T-cell (primary cell): ENCODE measurements at regions not wholly inside any gene's neighbourhood (a gene's known extent, or its start where the extent isn't known, plus 50 kb on each side); places are given as distances from the start of the nearest gene placed in this dataset.

Source experiments
- ATAC-seq, 4 experiments: fragments of 200-7000 bp in 3 of 4; fragments of 150-1000 bp in 1 of 4; cut with Tn5 transposase; replicated peaks in 1 of 4; 1 replicate in 3 of 4; 2 replicates in 1 of 4; pipeline ENCODE4 v1.10.0; 2021; ENCODE audit warnings: moderate library complexity in 3 of 4, mild to moderate bottlenecking in 2 of 4, moderate number of reproducible peaks in 1 of 4
- CTCF ChIA-PET, 2 donors: fragments of 300-600 bp; sonication (Branson Sonifier 250); formaldehyde crosslinking; loops; one replicate each; lab custom pipeline; 2022; ENCODE audit warnings: antibody characterized with exemption in 2 of 2; lab: Charles Lee
- POLR2A ChIA-PET, 2 donors: fragments of 300-600 bp; sonication (Branson Sonifier 250); formaldehyde crosslinking; loops; one replicate each; lab custom pipeline; 2022; ENCODE audit warnings: antibody characterized with exemption in 2 of 2; lab: Charles Lee
- DNase-seq, 35 experiments: peaks; one replicate each; pipeline versions ENCODE4 v3.0.0 to v3.0.0-alpha.2; 2013 to 2023
- H3K27ac ChIP-seq: one replicate; pipeline ENCODE4 v1.5.1; 2013; ENCODE audit warnings: low read length
- H3K27me3 ChIP-seq, 2 experiments: replicated peaks in 1 of 2; 1 replicate in 1 of 2; 2 replicates in 1 of 2; pipeline versions ENCODE4 v1.6.1 to v1.7.0; 2013; ENCODE audit warnings: low read length in 1 of 2, mixed read lengths in 1 of 2; ENCODE audit not compliant: control insufficient read depth in 2 of 2, insufficient read depth in 2 of 2; ENCODE audit errors: extremely low read depth in 1 of 2
- H3K36me3 ChIP-seq, 2 donors: 1 replicate in 1 of 2; 2 replicates in 1 of 2; pipeline versions ENCODE4 v1.6.1 to v1.7.0; 2013; ENCODE audit warnings: low read length in 1 of 2; ENCODE audit not compliant: control insufficient read depth in 2 of 2, insufficient read depth in 1 of 2; ENCODE audit errors: extremely low read depth in 1 of 2
- H3K4me1 ChIP-seq, 2 experiments: 1 replicate in 1 of 2; 2 replicates in 1 of 2; pipeline versions ENCODE4 v1.6.1 to v1.7.0; 2013; ENCODE audit warnings: low read length in 2 of 2, mixed read lengths in 1 of 2; ENCODE audit not compliant: insufficient read depth in 2 of 2, control insufficient read depth in 1 of 2; ENCODE audit errors: extremely low read depth in 1 of 2
- H3K4me3 ChIP-seq, 2 donors: 1 replicate in 1 of 2; 2 replicates in 1 of 2; pipeline versions ENCODE4 v1.5.1 to v1.7.0; 2013; ENCODE audit warnings: mild to moderate bottlenecking in 2 of 2, low read length in 1 of 2, moderate library complexity in 1 of 2; ENCODE audit not compliant: control insufficient read depth in 1 of 2; ENCODE audit errors: extremely low read depth in 1 of 2
- H3K9me3 ChIP-seq: 2 replicates; pipeline ENCODE4 v1.7.0; 2013
- H3K27ac Mint-ChIP-seq, 2 donors: one replicate each; pipeline ENCODE4 v1.8.0; 2020 to 2021; ENCODE audit warnings: mild to moderate bottlenecking in 2 of 2, mixed read lengths in 2 of 2
- H3K27me3 Mint-ChIP-seq, 2 donors: one replicate each; pipeline ENCODE4 v1.8.0; 2021 to 2022; ENCODE audit warnings: mixed read lengths in 2 of 2
- H3K36me3 Mint-ChIP-seq: one replicate; pipeline ENCODE4 v1.8.0; 2021; ENCODE audit warnings: mixed read lengths
- H3K4me1 Mint-ChIP-seq, 3 donors: one replicate each; pipeline ENCODE4 v1.8.0; 2020 to 2022; ENCODE audit warnings: mixed read lengths in 3 of 3, mild to moderate bottlenecking in 1 of 3
- H3K4me3 Mint-ChIP-seq, 3 donors: one replicate each; pipeline ENCODE4 v1.8.0; 2020 to 2022; ENCODE audit warnings: mild to moderate bottlenecking in 3 of 3, mixed read lengths in 3 of 3, moderate library complexity in 3 of 3
- H3K9me3 Mint-ChIP-seq, 3 donors: one replicate each; pipeline ENCODE4 v1.8.0; 2020 to 2022; ENCODE audit warnings: mixed read lengths in 3 of 3
- WGBS: methylation state at CpG from one replicate; pipeline ENCODE4 v1.1.5; 2013; ENCODE audit warnings: missing lambda C conversion rate; ENCODE audit not compliant: insufficient coverage; 5-methylcytosine and 5-hydroxymethylcytosine counted together

- H3K4me3 Mint-ChIP-seq: no peak overlapping the region
- Histone ChIP-seq H3K36me3 (no peaks in the 10 kb centered on the region), H3K27me3 (no peaks in the 10 kb centered on the region), H3K4me1 (no peaks in the 10 kb centered on the region), H3K27ac (no peak overlapping the region), H3K9me3 (no peaks in the 10 kb centered on the region), H3K4me3 (no peak overlapping the region)
- CTCF ChIA-PET: no interaction called here
- POLR2A ChIA-PET: no interaction called here
- H3K36me3 Mint-ChIP-seq: no peaks in the 10 kb centered on the region
- H3K4me1 Mint-ChIP-seq: no peaks in the 10 kb centered on the region
- WGBS: 71% methylated on average over 5 of the region's 5 CpGs
- no peak for ATAC-seq
- peaks cover 4 to 24% (median 19%) of the 10 kb centered on the region in 3 donors for H3K9me3 Mint-ChIP-seq
- DNase-seq: no peak
- no peak overlapping the region for H3K27ac Mint-ChIP-seq
- no peaks in the 10 kb centered on the region for H3K27me3 Mint-ChIP-seq
These were observed 242.3 kb upstream of the IRX2 start for GRCh38 chr5:2993771-2994170.

- Histone ChIP-seq H3K9me3 (no peaks in the 10 kb centered on the region), H3K27me3 (no peaks in the 10 kb centered on the region), H3K4me3 (no peak overlapping the region), H3K4me1 (no peaks in the 10 kb centered on the region), H3K36me3 (no peaks in the 10 kb centered on the region), H3K27ac (no peak overlapping the region)
- H3K4me3 Mint-ChIP-seq: no peak overlapping the region
- H3K4me1 Mint-ChIP-seq: no peaks in the 10 kb centered on the region
- ChIA-PET CTCF (no interaction called here), POLR2A (no interaction called here)
- H3K27ac Mint-ChIP-seq: no peak overlapping the region
- no peaks in the 10 kb centered on the region for H3K27me3 Mint-ChIP-seq
- no peaks in the 10 kb centered on the region for H3K36me3 Mint-ChIP-seq
- 64% methylated on average over 8 of the region's 10 CpGs for WGBS
- ATAC-seq: no peak
- H3K9me3 Mint-ChIP-seq: peaks cover 4 to 20% (median 15%) of the 10 kb centered on the region in 3 donors
- DNase-seq: no peak
These were observed 241.8 kb upstream of the IRX2 start for GRCh38 chr5:2993301-2993700.

- CTCF ChIA-PET: no interaction called here
- Histone ChIP-seq H3K4me3 (no peak overlapping the region), H3K27ac (no peak overlapping the region), H3K36me3 (no peaks in the 10 kb centered on the region), H3K9me3 (no peaks in the 10 kb centered on the region), H3K27me3 (no peaks in the 10 kb centered on the region), H3K4me1 (no peaks in the 10 kb centered on the region)
- ATAC-seq (no peak), DNase-seq (no peak)
- 91% methylated on average over 1 of the region's 4 CpGs for WGBS
- Mint-ChIP-seq H3K36me3 (no peaks in the 10 kb centered on the region), H3K27ac (no peak overlapping the region), H3K4me3 (no peak overlapping the region), H3K4me1 (no peaks in the 10 kb centered on the region), H3K9me3 (peaks cover 4 to 17% (median 13%) of the 10 kb centered on the region in 3 donors), H3K27me3 (no peaks in the 10 kb centered on the region)
- POLR2A ChIA-PET: no interaction called here
These were observed 241.3 kb upstream of the IRX2 start for GRCh38 chr5:2992806-2993205.

- POLR2A ChIA-PET: no interaction called here
- Mint-ChIP-seq H3K4me1 (no peaks in the 10 kb centered on the region), H3K9me3 (peaks cover 5 to 18% (median 15%) of the 10 kb centered on the region in 3 donors), H3K4me3 (no peak overlapping the region), H3K27me3 (no peaks in the 10 kb centered on the region), H3K27ac (no peak overlapping the region), H3K36me3 (no peaks in the 10 kb centered on the region)
- Histone ChIP-seq H3K27ac (no peak overlapping the region), H3K36me3 (no peaks in the 10 kb centered on the region), H3K9me3 (no peaks in the 10 kb centered on the region), H3K4me3 (no peak overlapping the region), H3K4me1 (no peaks in the 10 kb centered on the region), H3K27me3 (no peaks in the 10 kb centered on the region)
- DNase-seq (no peak), ATAC-seq (no peak)
- CTCF ChIA-PET: no interaction called here
- 75% methylated on average over 8 of the region's 10 CpGs for WGBS
These were observed 240.4 kb upstream of the IRX2 start for GRCh38 chr5:2991884-2992283.

GRCh38 chr5:2989517-2989916, 238.0 kb upstream of the IRX2 start:
- DNase-seq (no peak), ATAC-seq (no peak)
- CTCF ChIA-PET: no interaction called here
- H3K27ac ChIP-seq: no peak overlapping the region
- H3K27me3 ChIP-seq: peaks cover 0 to 3% of the 10 kb centered on the region in 2 experiments
- H3K4me1 ChIP-seq: no peaks in the 10 kb centered on the region
- no peaks in the 10 kb centered on the region for H3K27me3 Mint-ChIP-seq
- H3K27ac Mint-ChIP-seq: no peak overlapping the region
- POLR2A ChIA-PET: no interaction called here
- 52% methylated on average over 7 of the region's 8 CpGs for WGBS
- no peaks in the 10 kb centered on the region for H3K36me3 ChIP-seq
- H3K4me1 Mint-ChIP-seq: no peaks in the 10 kb centered on the region
- H3K4me3 Mint-ChIP-seq: no peak overlapping the region
- H3K4me3 ChIP-seq: no peak overlapping the region
- H3K9me3 Mint-ChIP-seq: peaks cover 6 to 21% (median 19%) of the 10 kb centered on the region in 3 donors
- H3K36me3 Mint-ChIP-seq: no peaks in the 10 kb centered on the region
- H3K9me3 ChIP-seq: no peaks in the 10 kb centered on the region

GRCh38 chr5:2986301-2986700, 234.8 kb upstream of the IRX2 start:
- ATAC-seq (no peak), DNase-seq (no peak)
- no peak overlapping the region for H3K27ac Mint-ChIP-seq
- Histone ChIP-seq H3K27ac (no peak overlapping the region), H3K4me3 (no peak overlapping the region), H3K27me3 (peaks cover 0 to 3% of the 10 kb centered on the region in 2 experiments), H3K9me3 (no peaks in the 10 kb centered on the region), H3K4me1 (no peaks in the 10 kb centered on the region), H3K36me3 (no peaks in the 10 kb centered on the region)
- no peaks in the 10 kb centered on the region for H3K36me3 Mint-ChIP-seq
- H3K9me3 Mint-ChIP-seq: peaks cover 6 to 23% (median 19%) of the 10 kb centered on the region in 3 donors
- no peaks in the 10 kb centered on the region for H3K4me1 Mint-ChIP-seq
- no peaks in the 10 kb centered on the region for H3K27me3 Mint-ChIP-seq
- WGBS: 83% methylated on average over 4 of the region's 5 CpGs
- ChIA-PET CTCF (no interaction called here), POLR2A (no interaction called here)
- no peak overlapping the region for H3K4me3 Mint-ChIP-seq

- DNase-seq: no peak
- H3K9me3 ChIP-seq: no peaks in the 10 kb centered on the region
- no peaks in the 10 kb centered on the region for H3K36me3 Mint-ChIP-seq
- no peak overlapping the region for H3K27ac Mint-ChIP-seq
- no peaks in the 10 kb centered on the region for H3K36me3 ChIP-seq
- ATAC-seq: no peak
- no CpG with 5 or more reads among the region's 3 CpGs for WGBS
- H3K4me3 Mint-ChIP-seq: no peak overlapping the region
- no peaks in the 10 kb centered on the region for H3K4me1 Mint-ChIP-seq
- POLR2A ChIA-PET: no interaction called here
- no peaks in the 10 kb centered on the region for H3K27me3 Mint-ChIP-seq
- CTCF ChIA-PET: no interaction called here
- peaks cover 6 to 24% (median 19%) of the 10 kb centered on the region in 3 donors for H3K9me3 Mint-ChIP-seq
- peaks cover 0 to 5% of the 10 kb centered on the region in 2 experiments for H3K27me3 ChIP-seq
- no peak overlapping the region for H3K27ac ChIP-seq
- H3K4me1 ChIP-seq: no peaks in the 10 kb centered on the region
- no peak overlapping the region for H3K4me3 ChIP-seq
These were observed 234.2 kb upstream of the IRX2 start for GRCh38 chr5:2985718-2986117.
